RWPE2 (cell line): ENCODE measurements at regions not wholly inside any gene's neighbourhood (a gene's known extent, or its start where the extent isn't known, plus 50 kb on each side); places are given as distances from the start of the nearest gene placed in this dataset.
A peak's percentile ranks its signal among the peaks of the same experiment; 100 is the strongest.

Source experiments
- ATAC-seq: fragments of 200-7000 bp; cut with Tn5 transposase; 3 replicates; pipeline ENCODE4 v1.9.1; 2021; ENCODE audit warnings: low read depth
- DNase-seq: peaks from one replicate; pipeline ENCODE4 v3.0.0-alpha.2; 2020; ENCODE audit warnings: low spot score
- H3K27ac ChIP-seq: fragments of 450-650 bp; 2 replicates; pipeline ENCODE4 v1.5.1; 2017; ENCODE audit warnings: mild to moderate bottlenecking; ENCODE audit not compliant: poor library complexity, severe bottlenecking
- H3K27me3 ChIP-seq: fragments of 250-450 bp; sonication (Bioruptor Pico); 2 replicates; pipeline ENCODE4 v1.5.1; 2021; ENCODE audit warnings: mild to moderate bottlenecking, moderate library complexity; ENCODE audit not compliant: insufficient read depth, poor library complexity, severe bottlenecking
- H3K36me3 ChIP-seq: fragments of 250-450 bp; sonication (Bioruptor Pico); 2 replicates; pipeline ENCODE4 v1.5.1; 2020; ENCODE audit warnings: low read depth, mild to moderate bottlenecking, moderate library complexity
- H3K4me1 ChIP-seq: fragments of 250-450 bp; sonication (Bioruptor Pico); 2 replicates; pipeline ENCODE4 v1.5.1; 2021; ENCODE audit warnings: mild to moderate bottlenecking, moderate library complexity; ENCODE audit not compliant: insufficient read depth, poor library complexity, severe bottlenecking
- H3K4me3 ChIP-seq: fragments of 250-450 bp; sonication (Bioruptor Pico); 2 replicates; pipeline ENCODE4 v1.5.1; 2021; ENCODE audit warnings: mild to moderate bottlenecking, moderate library complexity; ENCODE audit not compliant: severe bottlenecking
- H3K9me3 ChIP-seq: fragments of 250-450 bp; sonication (Bioruptor Pico); 2 replicates; pipeline ENCODE4 v1.5.1; 2021; ENCODE audit warnings: mild to moderate bottlenecking, moderate library complexity; ENCODE audit not compliant: severe bottlenecking
- CTCF ChIP-seq: fragments of 450-650 bp; IDR thresholded peaks from one replicate; pipeline ENCODE4 v1.5.1; 2017; ENCODE audit warnings: mild to moderate bottlenecking, moderate library complexity; ENCODE audit not compliant: poor library complexity, severe bottlenecking

GRCh38 chr12:88360343-88360742, 218.2 kb downstream of the TMTC3 start:
- H3K36me3 ChIP-seq = no peaks in the 10 kb centered on the region

GRCh38 chr12:88361493-88361892, 218.8 kb downstream of the KITLG start:
- H3K9me3 ChIP-seq = no peaks in the 10 kb centered on the region
- ATAC-seq = peak; percentile 50; the same call in 1 of the 3 replicates
- H3K4me3 ChIP-seq = no peak overlapping the region
- no peak overlapping the region for H3K27ac ChIP-seq
- H3K27me3 ChIP-seq = no peaks in the 10 kb centered on the region
- DNase-seq = no peak
- H3K36me3 ChIP-seq = no peaks in the 10 kb centered on the region
- no peak for TF ChIP-seq CTCF
- H3K4me1 ChIP-seq = peaks cover 14% of the 10 kb centered on the region

More at GRCh38 chr12:88360343-88360742, 218.2 kb downstream of the TMTC3 start:
- no peak for DNase-seq
- no peak overlapping the region for H3K27ac ChIP-seq
- no peaks in the 10 kb centered on the region for H3K9me3 ChIP-seq
- no peaks in the 10 kb centered on the region for H3K27me3 ChIP-seq
- H3K4me3 ChIP-seq = no peak overlapping the region
- no peak for ATAC-seq
- peaks cover 14% of the 10 kb centered on the region for H3K4me1 ChIP-seq
- no peak for TF ChIP-seq CTCF

GRCh38 chr12:88362439-88362838, 217.8 kb downstream of the KITLG start:
- Histone ChIP-seq H3K27ac (no peak overlapping the region), H3K27me3 (no peaks in the 10 kb centered on the region), H3K9me3 (peaks cover 2% of the 10 kb centered on the region), H3K4me3 (no peak overlapping the region), H3K4me1 (peaks cover 14% of the 10 kb centered on the region), H3K36me3 (no peaks in the 10 kb centered on the region)
- TF ChIP-seq CTCF = no peak
- ATAC-seq = 0 out of 3 replicates have a peak, but pooled peaks have one; percentile 48
- no peak for DNase-seq

GRCh38 chr12:88365403-88365802, 214.9 kb downstream of the KITLG start:
- Histone ChIP-seq H3K36me3 (no peaks in the 10 kb centered on the region), H3K4me3 (no peak overlapping the region), H3K27ac (no peak overlapping the region), H3K27me3 (no peaks in the 10 kb centered on the region), H3K4me1 (peaks cover 14% of the 10 kb centered on the region), H3K9me3 (peaks cover 2% of the 10 kb centered on the region)
- no peak for TF ChIP-seq CTCF
- DNase-seq (no peak), ATAC-seq (no peak)

- TF ChIP-seq CTCF = no peak
- no peak for ATAC-seq
These were observed 214.2 kb downstream of the KITLG start for GRCh38 chr12:88366101-88366500.

More at GRCh38 chr12:88366101-88366500, 214.2 kb downstream of the KITLG start:
- Histone ChIP-seq H3K4me1 (peaks cover 14% of the 10 kb centered on the region), H3K9me3 (peaks cover 2% of the 10 kb centered on the region), H3K27ac (no peak overlapping the region), H3K36me3 (no peaks in the 10 kb centered on the region), H3K4me3 (no peak overlapping the region), H3K27me3 (no peaks in the 10 kb centered on the region)
- DNase-seq = no peak
